WTC11 (cell line): ENCODE measurements at regions not wholly inside any gene's neighbourhood (a gene's known extent, or its start where the extent isn't known, plus 50 kb on each side); places are given as distances from the start of the nearest gene placed in this dataset.
"Not testable (repeated sequence)": the region's sequence is repeated elsewhere in the genome, so short reads cannot be mapped to it uniquely, and the experiment has no call there.

Experiments used
- ATAC-seq: fragments of 200-7000 bp; cut with Tn5 transposase; 2 replicates; pipeline ENCODE4 v1.10.0; 2021; ENCODE audit warnings: mild to moderate bottlenecking, moderate library complexity
- CTCF ChIA-PET: fragments of 300-600 bp; sonication (Branson Sonifier 250); formaldehyde crosslinking; loops from one replicate; lab custom pipeline; 2021; ENCODE audit warnings: antibody characterized with exemption; lab: Charles Lee
- POLR2A ChIA-PET: fragments of 350-600 bp; sonication (Branson Sonifier 250); formaldehyde crosslinking; loops from one replicate; lab custom pipeline; 2021; ENCODE audit warnings: antibody characterized with exemption; lab: Charles Lee
- DNase-seq: peaks from one replicate; pipeline ENCODE4 v3.0.0; 2021; ENCODE audit warnings: low spot score
- H3K27ac Mint-ChIP-seq: 2 replicates; pipeline ENCODE4 v1.8.0; 2021; ENCODE audit warnings: mixed read lengths
- H3K27me3 Mint-ChIP-seq: 2 replicates; pipeline ENCODE4 v1.8.0; 2021; ENCODE audit warnings: low read depth, mild to moderate bottlenecking, moderate library complexity, mixed read lengths
- H3K36me3 Mint-ChIP-seq: 2 replicates; pipeline ENCODE4 v1.8.0; 2021; ENCODE audit warnings: mixed read lengths
- H3K4me1 Mint-ChIP-seq: 2 replicates; pipeline ENCODE4 v1.8.0; 2022; ENCODE audit warnings: mixed read lengths
- H3K4me3 Mint-ChIP-seq: 2 replicates; pipeline ENCODE4 v1.8.0; 2021; ENCODE audit warnings: mild to moderate bottlenecking, moderate library complexity, mixed read lengths
- H3K9me3 Mint-ChIP-seq: 2 replicates; pipeline ENCODE4 v1.8.0; 2021; ENCODE audit warnings: mixed read lengths
- ATF1 ChIP-seq: sonication (generic); formaldehyde crosslinking; IDR thresholded peaks from 2 replicates; pipeline ENCODE4 v1.8.1; 2023; ENCODE audit warnings: mild to moderate bottlenecking, moderate library complexity, missing genetic modification reagents
- CBFB ChIP-seq: sonication (generic); formaldehyde crosslinking; IDR thresholded peaks from 2 replicates; pipeline ENCODE4 v1.8.1; 2022; ENCODE audit warnings: mild to moderate bottlenecking, low read depth, missing genetic modification reagents
- CREM ChIP-seq: sonication (generic); formaldehyde crosslinking; IDR thresholded peaks from 2 replicates; pipeline ENCODE4 v1.8.1; 2022; ENCODE audit warnings: mild to moderate bottlenecking, missing genetic modification reagents, moderate library complexity
- NR3C1 ChIP-seq: sonication (generic); formaldehyde crosslinking; conservative IDR thresholded peaks from 2 replicates; pipeline ENCODE4 v1.8.1; 2023; ENCODE audit warnings: low read depth, mild to moderate bottlenecking, missing genetic modification reagents
- SMAD3 ChIP-seq: sonication (generic); formaldehyde crosslinking; IDR thresholded peaks from 2 replicates; pipeline ENCODE4 v1.8.0; 2022; ENCODE audit warnings: missing genetic modification reagents, mild to moderate bottlenecking, borderline replicate concordance
- SOX15 ChIP-seq: fragments of 250-450 bp; sonication (Bioruptor Pico); IDR thresholded peaks from 2 replicates; pipeline ENCODE4 v1.9.0; 2021; ENCODE audit warnings: mild to moderate bottlenecking
- STAT6 ChIP-seq: sonication (generic); formaldehyde crosslinking; conservative IDR thresholded peaks from 2 replicates; pipeline ENCODE4 v1.8.1; 2023; ENCODE audit warnings: mild to moderate bottlenecking, low read depth, missing genetic modification reagents, moderate library complexity
- TEAD1 ChIP-seq: sonication (generic); formaldehyde crosslinking; IDR thresholded peaks from 2 replicates; pipeline ENCODE4 v1.8.0; 2022; ENCODE audit warnings: mild to moderate bottlenecking, missing genetic modification reagents
- ZNF425 ChIP-seq: fragments of 250-450 bp; sonication (Bioruptor Pico); conservative IDR thresholded peaks from 2 replicates; pipeline ENCODE4 v1.9.0; 2021; ENCODE audit warnings: mild to moderate bottlenecking
- ZNF532 ChIP-seq: fragments of 250-450 bp; sonication (Bioruptor Pico); IDR thresholded peaks from 2 replicates; pipeline ENCODE4 v1.9.0; 2021; ENCODE audit warnings: mild to moderate bottlenecking, borderline replicate concordance

- TF ChIP-seq ZNF425 (CRISPR knock-in tag) (no peak), SOX15 (CRISPR knock-in tag) (no peak), STAT6 (CRISPR knock-in tag) (no peak), SMAD3 (no peak), NR3C1 (CRISPR knock-in tag) (no peak), TEAD1 (CRISPR knock-in tag) (no peak)
These were observed 200.6 kb upstream of the EEF2KMT start (continued) for GRCh38 chr16:5298202-5298601.

GRCh38 chr16:5296176-5296575, 198.6 kb upstream of the EEF2KMT start:
- POLR2A ChIA-PET, result interaction anchor here (0.7 kb wide), 1 partner anchor 18 kb away, joined by 3 read pairs; no protein-coding TSS in a partner anchor
- no peak for DNase-seq
- Mint-ChIP-seq H3K4me1 (peaks cover 4% of the 10 kb centered on the region), H3K4me3 (no peak overlapping the region), H3K27me3 (no peaks in the 10 kb centered on the region), H3K9me3 (peaks cover 29% of the 10 kb centered on the region), H3K27ac (no peak overlapping the region), H3K36me3 (peaks cover 5% of the 10 kb centered on the region)
- CTCF ChIA-PET, result no interaction called here
- no peak for ATAC-seq
- no peak for TF ChIP-seq TEAD1 (CRISPR knock-in tag)
- no peak for TF ChIP-seq CREM
- no peak for TF ChIP-seq CBFB
- no peak for TF ChIP-seq ZNF532
- TF ChIP-seq ATF1 (CRISPR knock-in tag), result no peak

GRCh38 chr16:5295304-5295703, 197.7 kb upstream of the EEF2KMT start:
- H3K4me3 Mint-ChIP-seq, CTCF ChIA-PET, DNase-seq, ATAC-seq, H3K36me3 Mint-ChIP-seq, H3K27ac Mint-ChIP-seq, H3K27me3 Mint-ChIP-seq, POLR2A ChIA-PET, H3K4me1 Mint-ChIP-seq: not testable (repeated sequence)
- H3K9me3 Mint-ChIP-seq, result peaks cover 22% of the 10 kb centered on the region

GRCh38 chr16:5282152-5282551, 184.6 kb upstream of the EEF2KMT start:
- ATAC-seq, POLR2A ChIA-PET, H3K27me3 Mint-ChIP-seq, H3K27ac Mint-ChIP-seq, DNase-seq, H3K4me3 Mint-ChIP-seq, H3K4me1 Mint-ChIP-seq, CTCF ChIA-PET: not testable (repeated sequence)
- peaks cover 69% of the 10 kb centered on the region for H3K9me3 Mint-ChIP-seq
- H3K36me3 Mint-ChIP-seq, result peaks cover 28% of the 10 kb centered on the region
